ENCODE measurements at regions not wholly inside any gene's neighbourhood (a gene's known extent, or its start where the extent isn't known, plus 50 kb on each side); places are given as distances from the start of the nearest gene placed in this dataset.

- no peak for TF ChIP-seq MYC (IDR thresholded peaks at IDR 0.05; ENCODE audit: low read depth, low read length)
- TF ChIP-seq POLR2A (IDR thresholded peaks at IDR 0.05; ENCODE audit: low read depth, low read length): no peak
- TF ChIP-seq CTCF (IDR thresholded peaks at IDR 0.05; ENCODE audit: extremely low read depth in 1 of 2, insufficient read depth in 1 of 2, low read depth in 1 of 2, low read length in 2 of 2): no peak
- no peak for TF ChIP-seq POLR2AphosphoS5 (IDR thresholded peaks at IDR 0.05; ENCODE audit: insufficient read depth, low read depth, low read length)
- no peak for TF ChIP-seq MAX (IDR thresholded peaks at IDR 0.05; ENCODE audit: insufficient read depth, insufficient read length)
- no peak for TF ChIP-seq EZH2 (IDR thresholded peaks at IDR 0.05; ENCODE audit: borderline replicate concordance, low read depth, low read length, severe bottlenecking)
Observed at GRCh38 chr7:155879592-155879991, 67.3 kb upstream of the SHH start.
